GM18867 (cell line): ENCODE measurements at regions not wholly inside any gene's neighbourhood (a gene's known extent, or its start where the extent isn't known, plus 50 kb on each side); places are given as distances from the start of the nearest gene placed in this dataset.
"Not testable (repeated sequence)": the region's sequence is repeated elsewhere in the genome, so short reads cannot be mapped to it uniquely, and the experiment has no call there.

ENCODE experiments used
- ATAC-seq: cut with Tn5 transposase; IDR thresholded peaks from one replicate; pipeline ENCODE4 v1.9.1; 2021; ENCODE audit warnings: mild to moderate bottlenecking, moderate library complexity; ENCODE audit not compliant: unreplicated experiment

DNA sequence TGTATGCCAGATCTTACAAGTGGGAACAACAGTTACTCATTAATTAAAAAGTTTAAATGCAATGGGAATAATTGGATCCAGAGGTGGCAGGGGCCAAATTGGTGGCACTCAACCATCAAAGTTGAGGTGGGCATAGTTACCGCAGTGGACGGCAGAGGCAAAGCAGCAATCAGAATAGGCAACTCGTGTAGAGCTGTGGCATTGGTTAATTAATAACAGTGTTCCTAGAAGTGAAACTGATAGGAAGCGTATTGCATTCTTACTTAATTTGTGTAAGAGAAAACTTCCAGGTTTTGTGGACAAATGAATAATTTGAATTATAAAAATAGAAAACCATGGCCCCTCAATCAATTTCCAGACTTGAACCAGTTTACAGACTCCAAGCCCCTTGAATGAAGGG lies 1068.2 kb upstream of the ACVR2A start:
- no peak for ATAC-seq

DNA sequence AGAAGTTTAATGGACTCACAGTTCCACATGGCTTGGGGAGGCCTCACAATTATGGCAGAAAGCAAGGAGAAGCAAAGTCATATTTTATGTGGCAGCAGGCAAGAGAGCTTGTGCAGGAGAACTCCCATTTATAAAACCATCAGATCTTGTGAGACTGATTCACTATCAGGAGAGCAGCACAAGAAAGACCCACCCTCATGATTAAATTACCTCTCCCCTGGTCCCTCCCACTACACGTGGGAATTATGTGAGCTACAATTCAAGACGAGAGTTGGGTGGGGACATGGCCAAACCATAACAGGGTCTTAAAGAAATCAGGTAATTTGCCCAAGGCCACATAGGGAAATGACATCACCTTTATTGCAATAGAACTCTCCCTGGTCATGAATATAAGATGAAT lies 1073.3 kb upstream of the ACVR2A start:
- no peak for ATAC-seq

DNA sequence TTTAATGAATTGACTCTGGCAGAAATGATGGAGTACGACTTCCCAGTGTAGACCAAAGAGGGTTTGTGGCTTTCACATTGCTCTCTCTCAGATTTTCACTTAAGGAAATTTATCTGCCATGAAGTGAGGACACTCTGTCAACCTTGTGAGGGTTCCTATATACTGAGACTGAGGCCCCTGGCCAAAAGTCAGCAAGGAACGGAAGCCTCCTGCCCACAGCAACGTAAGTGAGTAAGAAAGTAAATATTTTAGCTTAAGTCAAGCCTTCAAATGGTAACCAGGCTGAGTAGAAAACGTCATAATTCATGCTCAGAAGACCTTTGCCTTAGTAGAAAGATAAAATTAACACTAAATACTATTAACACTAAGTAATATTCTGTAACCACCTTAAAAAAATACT lies 1080.5 kb upstream of the ACVR2A start:
- ATAC-seq, result no peak

DNA sequence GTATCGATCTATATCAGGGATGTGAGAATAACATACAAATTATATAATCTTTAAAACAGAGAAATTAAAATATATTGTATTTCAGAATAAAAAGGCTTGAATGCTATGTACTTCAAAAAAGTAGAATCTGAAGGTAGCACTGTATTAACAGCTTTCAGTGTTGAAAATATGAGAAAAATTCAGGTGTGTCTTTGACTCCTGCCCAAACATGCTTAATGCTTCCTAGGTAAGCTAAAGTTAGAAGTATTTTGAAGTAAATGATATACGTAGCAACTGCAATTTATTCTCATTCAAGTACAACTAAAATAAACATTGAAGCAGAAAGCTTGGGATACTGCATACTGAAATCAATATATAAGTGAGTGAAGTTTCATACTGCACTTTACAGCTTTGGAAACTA lies 1082.0 kb upstream of the ACVR2A start:
- ATAC-seq, result no peak

DNA sequence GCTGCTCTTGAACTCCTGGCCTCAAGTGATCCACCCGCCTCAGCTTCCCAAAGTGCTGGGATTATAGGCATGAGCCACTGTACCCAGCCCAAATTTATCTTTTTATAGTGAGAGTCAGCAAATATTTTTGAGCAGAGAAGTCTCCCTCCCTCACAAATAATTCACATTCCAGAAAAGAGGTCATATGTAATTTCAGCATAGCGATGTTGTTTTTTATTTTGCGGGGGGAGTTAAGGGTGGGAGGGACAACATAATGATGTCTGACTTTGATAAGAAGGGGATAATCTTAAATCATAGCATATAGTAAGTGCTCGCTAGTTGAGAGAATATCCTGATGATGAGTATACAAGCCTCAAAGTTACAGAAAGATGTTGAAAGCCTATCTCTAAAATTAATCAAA lies 1090.2 kb upstream of the ACVR2A start:
- ATAC-seq, result no peak

DNA sequence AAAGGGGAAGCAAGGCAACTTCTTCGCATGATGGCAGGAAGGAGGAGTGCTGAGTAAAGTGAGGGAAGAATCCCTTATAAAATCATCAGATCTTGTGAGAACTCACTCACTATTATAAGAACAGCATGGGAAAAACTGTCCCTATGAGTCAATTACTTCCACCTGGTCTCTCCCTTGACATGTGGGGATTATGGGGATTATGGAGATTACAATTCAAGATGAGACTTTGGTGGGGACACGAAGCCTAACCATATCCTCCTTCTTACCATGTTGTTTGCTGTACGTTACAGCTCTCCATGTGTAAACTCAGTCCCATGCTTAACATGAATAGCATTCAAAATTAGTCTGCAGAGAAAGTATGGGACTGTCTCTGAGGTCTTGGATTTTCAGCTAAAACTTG lies 1096.8 kb upstream of the ACVR2A start:
- ATAC-seq, result no peak

DNA sequence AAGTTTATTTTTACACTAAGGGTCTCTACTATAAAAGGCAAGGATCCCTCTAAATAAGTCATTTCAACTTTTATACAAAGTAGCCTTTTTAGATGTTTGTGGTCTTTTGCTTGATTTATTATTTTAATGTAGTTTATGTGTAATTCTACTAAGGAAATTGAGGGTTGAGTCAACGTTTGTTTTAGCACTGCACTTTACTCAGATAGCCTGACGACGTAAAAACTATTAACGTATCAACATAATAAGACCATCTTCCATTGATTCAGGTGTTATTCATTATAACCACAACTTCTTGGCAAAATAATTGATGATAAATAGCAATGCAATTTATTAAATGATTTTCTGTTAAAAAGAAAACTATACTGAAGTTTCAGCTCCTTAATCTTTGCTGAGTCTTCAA lies 1103.6 kb upstream of the ACVR2A start:
- no peak for ATAC-seq

DNA sequence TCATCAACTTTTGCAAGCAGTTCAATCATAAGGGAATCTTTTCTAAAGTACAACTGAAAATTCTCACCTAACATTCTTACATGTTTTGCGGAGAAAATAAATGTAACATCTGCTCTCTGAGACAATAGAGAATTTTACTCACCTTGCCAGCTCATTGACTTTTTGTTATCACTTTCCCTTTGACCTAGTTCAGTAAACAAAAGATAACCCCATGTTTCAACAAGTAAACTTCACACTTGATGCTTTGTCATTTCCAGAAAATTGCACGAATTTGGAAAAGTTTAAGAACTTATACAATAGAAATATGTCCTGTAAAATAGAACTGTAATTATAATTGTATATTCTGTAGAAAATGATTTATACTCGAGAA lies 1110.0 kb upstream of the ACVR2A start:
- ATAC-seq, result no peak

DNA sequence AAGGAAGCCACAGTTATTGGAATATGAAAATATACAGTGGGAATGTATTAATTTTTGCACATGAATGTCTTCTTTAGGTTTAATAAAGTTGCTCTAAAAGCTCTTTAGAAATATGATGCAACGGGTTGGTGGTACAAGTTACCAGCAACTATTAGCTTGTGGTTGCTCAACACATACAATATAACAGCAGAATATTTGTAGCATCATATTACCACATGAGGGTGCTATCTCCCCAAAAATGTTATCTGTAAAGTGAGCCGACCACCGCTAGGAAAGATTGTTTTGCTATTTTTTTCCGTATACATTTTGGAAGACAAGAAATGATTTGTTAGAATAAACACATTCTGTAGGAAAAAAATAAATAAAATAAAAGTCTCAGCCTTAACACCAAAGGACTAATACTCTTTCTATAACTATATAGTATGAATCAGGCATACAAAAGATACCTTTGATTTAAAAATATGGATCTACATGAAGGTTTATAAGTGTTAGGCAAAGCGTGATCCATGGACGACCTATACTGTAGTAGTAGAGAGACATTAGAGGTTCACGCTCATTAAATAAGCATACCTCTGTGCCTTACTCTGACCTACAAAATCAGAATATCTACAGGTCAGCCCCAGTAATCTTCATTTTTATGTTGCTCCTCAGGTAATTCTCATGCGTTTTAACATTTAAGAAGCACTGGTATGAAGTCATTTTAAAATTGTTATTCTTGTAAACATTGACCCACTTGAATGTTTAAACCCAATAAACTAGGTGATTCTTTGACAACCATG lies 1110.6 kb upstream of the ACVR2A start:
- peak; percentile 77 for ATAC-seq

DNA sequence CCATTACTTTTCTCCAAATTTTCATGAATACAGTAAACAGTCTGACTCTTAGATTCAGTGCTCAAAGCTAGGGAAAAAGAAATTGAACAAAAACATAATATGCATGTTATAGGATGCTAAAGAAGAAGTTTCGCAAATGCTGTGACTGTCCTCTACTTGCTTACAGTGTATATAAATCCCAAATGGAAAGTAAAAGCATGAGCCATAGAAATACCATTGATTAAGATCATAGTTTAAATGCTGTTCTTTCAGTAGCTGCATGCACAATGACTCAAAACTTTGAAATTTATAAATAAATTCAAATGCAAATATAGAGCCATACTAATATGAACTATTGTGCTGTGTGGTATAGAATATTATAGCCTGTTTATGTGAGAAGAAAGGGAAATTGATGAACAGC lies 1113.9 kb upstream of the ACVR2A start:
- no peak for ATAC-seq

DNA sequence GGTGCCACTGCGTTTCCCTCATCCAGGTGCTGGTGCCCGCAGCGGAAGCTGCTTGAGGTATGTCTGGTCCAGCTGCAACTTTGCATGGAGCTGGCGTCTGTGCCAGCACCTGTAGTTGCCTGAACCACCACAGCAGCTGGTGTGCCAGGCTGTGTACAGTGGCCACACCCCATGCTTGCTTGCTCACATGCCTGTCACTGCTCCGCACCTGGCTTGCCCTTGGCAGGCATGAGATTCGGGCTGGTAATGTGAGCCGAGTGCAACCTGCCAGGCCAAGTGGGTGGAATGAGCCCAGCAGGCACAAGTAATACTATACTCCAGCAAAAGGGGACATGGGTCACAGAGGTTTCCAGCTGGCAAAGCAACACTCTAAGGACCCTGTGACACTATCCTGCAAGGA lies 1123.3 kb upstream of the ACVR2A start:
- no peak for ATAC-seq

DNA sequence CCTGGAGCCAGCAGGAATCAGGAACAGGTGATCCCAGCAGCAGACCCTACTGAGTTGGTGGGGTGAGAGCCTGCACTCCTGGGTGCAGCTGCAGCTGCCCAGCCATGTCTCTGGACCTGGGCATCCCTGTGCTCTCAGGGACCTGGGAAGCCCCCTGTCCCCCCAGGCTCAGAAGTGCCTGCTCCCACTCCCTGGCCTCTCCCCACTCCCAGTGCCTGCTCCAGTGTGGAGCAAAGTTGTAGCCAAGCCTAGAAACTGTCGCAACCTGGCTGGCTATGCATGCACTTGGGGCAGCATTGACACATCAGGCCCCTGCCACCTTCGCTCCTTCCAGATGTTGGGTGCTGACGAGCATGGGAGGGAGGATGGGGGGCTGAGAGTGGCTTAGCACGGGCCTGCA lies 1124.7 kb upstream of the ACVR2A start:
- ATAC-seq, result no peak

DNA sequence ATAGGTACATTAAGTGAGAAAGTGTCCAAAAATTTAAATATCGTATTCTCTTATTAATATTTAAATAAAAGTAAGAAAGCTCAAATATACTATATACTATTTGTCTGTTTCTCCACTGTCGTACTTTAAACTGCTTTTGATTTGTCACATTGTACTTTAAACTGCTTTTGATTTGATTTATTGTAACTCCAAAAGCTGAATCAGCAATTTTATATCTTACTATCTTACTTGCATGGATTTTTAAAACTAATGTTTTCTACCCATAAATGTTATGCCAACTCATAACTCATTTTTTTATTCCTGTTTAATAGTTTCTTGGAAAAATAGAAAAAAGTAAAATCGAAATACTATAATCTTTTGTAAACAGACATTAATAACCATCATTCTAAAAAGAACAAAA lies 1128.2 kb upstream of the ACVR2A start:
- ATAC-seq, result no peak

DNA sequence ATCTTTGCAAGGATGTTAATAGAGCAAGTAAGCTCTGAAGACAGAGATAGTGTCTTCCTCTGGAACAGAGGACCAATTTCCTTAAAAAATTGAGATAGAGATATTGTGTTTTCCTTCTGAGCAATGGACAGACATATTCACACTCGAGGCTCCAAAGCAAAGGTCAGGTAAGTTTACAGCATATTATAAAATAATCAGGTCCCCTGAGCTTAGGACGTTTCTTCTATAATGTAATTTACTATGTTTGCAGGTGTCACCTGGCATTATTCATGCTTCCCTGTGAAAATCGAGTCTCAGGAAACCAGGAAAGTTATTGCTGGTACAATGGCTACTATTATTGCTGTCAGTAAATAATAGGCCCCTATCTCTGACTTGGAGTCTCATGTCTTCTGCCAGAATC lies 1135.8 kb upstream of the ACVR2A start:
- no peak for ATAC-seq

DNA sequence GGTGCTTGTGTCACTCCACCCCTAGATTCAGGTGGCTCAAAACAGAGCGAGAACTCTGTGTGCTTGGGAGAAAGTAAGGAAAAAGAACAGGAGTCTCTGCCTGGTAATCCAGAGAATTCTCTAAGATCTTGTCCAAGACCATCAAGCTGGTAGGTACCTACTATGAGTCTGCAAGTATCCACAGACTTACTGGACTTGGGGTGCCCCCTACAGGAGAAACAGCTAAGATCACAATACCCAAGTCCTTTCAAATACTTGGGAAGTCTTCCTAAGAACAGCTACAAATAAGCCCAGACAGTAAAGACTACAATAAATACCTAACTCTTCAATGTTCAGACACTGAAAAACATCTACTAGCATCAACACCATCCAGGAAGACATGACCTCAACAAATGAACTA lies 1143.6 kb upstream of the ACVR2A start:
- ATAC-seq, result no peak

DNA sequence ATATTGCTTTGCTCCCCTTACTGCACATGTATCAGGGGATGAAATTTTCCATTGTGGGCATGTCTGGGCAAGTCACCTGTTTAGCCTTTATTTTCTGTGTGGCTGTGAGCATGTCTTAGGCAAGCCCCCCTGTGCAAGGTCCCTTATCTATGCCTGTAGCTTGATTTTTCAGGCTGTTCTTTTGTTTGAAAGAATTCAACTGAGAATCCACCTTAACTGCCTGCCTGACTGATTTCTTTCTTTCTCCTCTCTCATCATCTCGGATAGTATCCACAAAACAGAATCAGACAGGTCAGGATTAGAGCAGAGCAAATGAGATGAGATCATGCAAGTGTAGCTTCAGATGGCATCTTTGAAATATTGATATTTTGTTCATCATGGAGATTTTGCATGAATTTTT lies 1147.5 kb upstream of the ACVR2A start:
- no peak for ATAC-seq

DNA sequence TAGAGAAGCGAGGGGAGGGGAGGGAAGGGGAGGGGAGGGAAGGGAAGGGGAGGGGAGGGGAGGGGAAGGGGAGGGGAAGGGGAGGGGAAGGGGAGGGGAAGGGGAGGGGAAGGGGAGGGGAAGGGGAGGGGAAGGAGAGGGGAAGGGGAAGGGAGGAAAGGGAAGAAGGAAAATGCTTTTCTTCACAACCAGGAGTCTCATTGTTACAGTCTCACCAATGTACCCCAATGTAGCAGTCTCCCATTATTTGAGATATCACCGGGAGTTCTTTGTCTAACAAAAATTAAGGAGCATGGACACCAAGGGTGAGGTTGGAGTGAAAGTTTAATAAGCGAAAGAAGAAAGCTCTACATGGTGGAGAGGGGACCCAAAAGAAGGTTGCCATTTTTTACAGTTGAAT lies 1148.0 kb upstream of the ACVR2A start:
- ATAC-seq, result not testable (repeated sequence)

DNA sequence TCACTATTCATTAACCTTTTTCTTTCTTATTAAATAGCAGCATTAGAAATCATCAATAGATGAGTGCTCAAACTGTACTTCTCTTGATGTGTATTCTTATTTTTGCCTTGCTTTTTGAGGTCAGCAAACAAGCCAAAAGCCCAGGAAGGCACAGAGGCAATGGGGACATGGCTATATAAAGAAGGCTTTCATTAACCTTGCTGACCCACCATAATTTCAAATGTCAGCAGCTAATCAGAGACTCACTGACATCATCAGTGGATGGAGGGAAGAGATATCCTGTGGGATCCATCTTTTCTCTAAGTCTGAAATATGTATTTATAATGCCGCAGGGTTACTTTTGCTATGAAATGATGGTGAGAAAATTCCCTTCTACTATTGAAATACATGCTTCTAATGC lies 1162.8 kb upstream of the ACVR2A start:
- ATAC-seq, result no peak

DNA sequence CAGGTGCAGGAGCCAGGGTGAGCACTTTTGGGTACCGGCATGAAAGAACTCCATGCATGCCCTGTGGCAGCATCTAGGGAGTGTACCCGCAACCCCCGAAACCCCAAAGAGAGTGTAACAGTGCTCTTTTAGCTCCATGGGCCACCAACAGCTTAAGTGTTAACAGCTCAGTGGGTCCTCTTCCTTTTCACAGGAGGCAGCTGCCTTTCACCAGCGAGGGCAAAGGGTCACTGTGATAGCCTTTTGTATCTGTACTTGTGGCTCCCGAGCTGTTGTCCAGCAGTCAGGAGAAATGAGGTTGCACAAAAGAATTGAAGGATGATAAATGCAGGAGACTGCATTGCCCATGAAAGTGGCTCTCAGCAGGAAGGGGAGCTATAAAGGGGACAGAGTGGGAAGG lies 1166.3 kb upstream of the ACVR2A start:
- ATAC-seq, result no peak

DNA sequence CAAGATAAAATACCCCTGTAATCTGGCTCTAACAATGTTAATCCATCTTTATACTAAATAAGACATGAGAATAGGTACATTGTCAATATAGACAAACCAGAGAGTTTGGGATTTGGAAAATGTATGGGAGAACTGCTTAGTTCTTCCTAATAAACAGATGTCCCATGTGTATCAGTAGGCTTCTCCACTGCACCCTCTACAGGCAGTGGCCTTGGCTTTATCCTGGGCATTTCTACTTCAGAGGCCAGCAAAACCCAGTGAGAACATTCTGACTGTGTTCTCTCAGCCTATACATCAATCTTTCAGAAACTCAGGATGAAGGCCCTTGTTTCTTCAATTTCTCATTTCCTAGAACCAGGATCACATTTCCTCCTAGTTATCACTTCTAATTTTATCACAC lies 1167.5 kb upstream of the ACVR2A start:
- no peak for ATAC-seq

DNA sequence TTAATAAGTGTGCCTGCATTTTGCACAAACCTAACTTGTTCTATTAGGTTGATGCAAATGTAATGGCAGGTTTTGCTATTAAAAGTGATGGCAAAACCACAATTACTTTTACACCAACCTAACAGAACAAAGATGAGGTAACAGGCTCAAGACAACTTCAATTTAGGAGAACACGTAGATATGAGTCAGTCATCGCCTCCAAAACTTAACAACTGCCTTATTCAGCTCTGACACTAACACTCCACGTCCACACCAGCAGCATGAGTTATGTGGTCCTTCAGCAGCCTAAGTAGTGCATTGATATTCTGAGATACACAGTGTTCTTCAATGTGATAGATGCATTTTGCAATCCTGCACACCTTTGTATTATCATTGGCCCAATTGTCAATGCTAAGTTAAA lies 1175.1 kb upstream of the ACVR2A start:
- no peak for ATAC-seq

DNA sequence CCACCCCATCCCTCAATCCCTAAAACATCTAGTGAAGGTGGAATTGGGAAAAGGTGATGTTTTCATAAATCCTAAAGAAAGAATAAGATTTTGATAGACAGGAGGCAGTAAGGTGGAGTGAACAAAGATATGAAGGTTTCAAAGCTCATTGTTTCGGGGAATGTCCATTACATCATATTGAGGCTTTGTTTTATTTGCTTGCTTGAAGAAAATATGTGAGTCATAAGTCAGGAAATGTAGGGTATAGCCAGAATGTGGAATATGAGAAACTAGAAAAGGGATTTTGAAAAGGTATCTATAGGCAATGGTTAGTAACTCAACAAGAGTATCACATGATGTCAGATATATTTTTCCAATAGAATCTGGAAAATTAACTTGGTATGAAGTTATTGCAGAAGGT lies 1178.5 kb upstream of the ACVR2A start:
- no peak for ATAC-seq

DNA sequence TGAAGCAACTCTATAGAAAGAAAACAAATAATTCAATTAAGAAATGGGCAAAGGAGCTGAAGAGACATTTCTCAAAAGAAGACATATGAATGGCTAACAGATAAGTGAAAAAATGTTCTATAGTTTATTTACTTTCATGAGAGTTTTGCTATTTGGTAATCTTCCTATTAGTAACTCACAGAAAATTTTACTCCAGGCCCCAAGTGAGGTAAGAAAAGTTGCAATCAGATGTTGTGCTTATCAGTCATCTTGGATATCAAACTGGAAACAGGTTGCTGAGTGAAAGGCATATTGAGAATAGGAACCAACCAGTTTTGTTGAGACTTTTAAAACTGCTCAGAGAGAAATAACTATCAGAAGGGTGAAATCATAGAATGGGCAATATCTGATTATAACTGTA lies 1179.0 kb upstream of the ACVR2A start:
- ATAC-seq, result no peak
